Chondrocyte (in vitro differentiated cells): ENCODE measurements at regions not wholly inside any gene's neighbourhood (a gene's known extent, or its start where the extent isn't known, plus 50 kb on each side); places are given as distances from the start of the nearest gene placed in this dataset.

Source experiments
- DNase-seq: peaks from one replicate; pipeline ENCODE4 v3.0.0; 2021; ENCODE audit warnings: mixed read lengths, low spot score
- H3K27ac Mint-ChIP-seq: one replicate; pipeline ENCODE4 v1.8.0; 2021; ENCODE audit warnings: mild to moderate bottlenecking, moderate library complexity, mixed read lengths; ENCODE audit not compliant: unreplicated experiment
- H3K27me3 Mint-ChIP-seq: 2 replicates; pipeline ENCODE4 v1.8.0; 2021; ENCODE audit warnings: low read depth, mixed read lengths
- H3K36me3 Mint-ChIP-seq: 2 replicates; pipeline ENCODE4 v1.8.0; 2021; ENCODE audit warnings: low read depth, mixed read lengths
- H3K4me1 Mint-ChIP-seq: 2 replicates; pipeline ENCODE4 v1.8.0; 2021; ENCODE audit warnings: low read depth, mild to moderate bottlenecking, mixed read lengths
- H3K4me3 Mint-ChIP-seq: one replicate; pipeline ENCODE4 v1.8.0; 2021; ENCODE audit warnings: mild to moderate bottlenecking, moderate library complexity, mixed read lengths; ENCODE audit not compliant: unreplicated experiment
- H3K9me3 Mint-ChIP-seq: 2 replicates; pipeline ENCODE4 v1.8.0; 2021; ENCODE audit warnings: low read depth, mixed read lengths
- TF ChIP-seq, protein P1 (sequence below): fragments of 200-600 bp; sonication (generic); IDR thresholded peaks from 2 replicates; pipeline ENCODE4 v1.5.0; 2021; ENCODE audit warnings: antibody characterized with exemption, mild to moderate bottlenecking, moderate library complexity

DNA sequence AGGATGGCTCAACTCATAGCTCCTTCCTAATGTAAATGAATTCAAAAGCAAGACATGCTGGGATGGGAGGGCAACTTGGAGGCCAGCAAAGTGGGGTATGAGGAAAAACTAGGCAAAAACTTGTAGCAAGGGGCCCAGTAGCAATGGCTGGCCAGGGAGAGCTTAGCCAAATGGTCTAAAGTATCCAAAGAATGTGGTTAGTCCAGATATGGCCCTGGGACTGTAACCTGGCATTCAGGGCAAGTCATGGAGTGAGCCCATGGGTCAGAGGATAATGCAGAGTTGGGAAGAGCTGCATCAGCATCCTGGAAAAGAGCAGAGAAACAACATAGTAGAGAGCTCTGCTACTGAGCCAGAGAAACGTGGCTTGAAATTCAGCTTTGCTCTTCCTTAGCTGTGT lies 191.7 kb downstream of the SUCLA2 start:
- Mint-ChIP-seq H3K4me3 (no peak overlapping the region), H3K27ac (no peak overlapping the region), H3K9me3 (no peaks in the 10 kb centered on the region), H3K36me3 (no peaks in the 10 kb centered on the region), H3K27me3 (peaks cover 3% of the 10 kb centered on the region), H3K4me1 (no peaks in the 10 kb centered on the region)
- DNase-seq, result no peak
- TF ChIP-seq, protein P1, sequence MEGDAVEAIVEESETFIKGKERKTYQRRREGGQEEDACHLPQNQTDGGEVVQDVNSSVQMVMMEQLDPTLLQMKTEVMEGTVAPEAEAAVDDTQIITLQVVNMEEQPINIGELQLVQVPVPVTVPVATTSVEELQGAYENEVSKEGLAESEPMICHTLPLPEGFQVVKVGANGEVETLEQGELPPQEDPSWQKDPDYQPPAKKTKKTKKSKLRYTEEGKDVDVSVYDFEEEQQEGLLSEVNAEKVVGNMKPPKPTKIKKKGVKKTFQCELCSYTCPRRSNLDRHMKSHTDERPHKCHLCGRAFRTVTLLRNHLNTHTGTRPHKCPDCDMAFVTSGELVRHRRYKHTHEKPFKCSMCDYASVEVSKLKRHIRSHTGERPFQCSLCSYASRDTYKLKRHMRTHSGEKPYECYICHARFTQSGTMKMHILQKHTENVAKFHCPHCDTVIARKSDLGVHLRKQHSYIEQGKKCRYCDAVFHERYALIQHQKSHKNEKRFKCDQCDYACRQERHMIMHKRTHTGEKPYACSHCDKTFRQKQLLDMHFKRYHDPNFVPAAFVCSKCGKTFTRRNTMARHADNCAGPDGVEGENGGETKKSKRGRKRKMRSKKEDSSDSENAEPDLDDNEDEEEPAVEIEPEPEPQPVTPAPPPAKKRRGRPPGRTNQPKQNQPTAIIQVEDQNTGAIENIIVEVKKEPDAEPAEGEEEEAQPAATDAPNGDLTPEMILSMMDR, result no peak

DNA sequence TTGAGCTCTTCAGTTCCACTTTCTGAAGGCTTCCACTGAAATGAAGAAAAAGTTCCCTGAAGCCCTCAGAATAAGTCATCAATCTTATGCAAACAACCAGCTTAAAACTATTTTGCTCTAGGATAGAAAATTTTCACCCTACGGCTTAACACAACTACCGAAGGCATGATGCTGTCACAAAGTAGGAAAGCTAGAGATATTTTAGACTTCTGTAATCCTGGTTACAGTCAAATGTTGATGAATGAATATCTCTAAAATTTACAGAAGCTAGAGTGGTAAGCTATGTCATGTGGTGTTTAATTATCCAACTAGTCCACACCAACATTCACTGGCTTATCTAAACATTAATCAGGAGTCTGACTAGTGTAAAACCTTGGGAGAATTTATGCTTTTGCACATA lies 197.9 kb downstream of the SUCLA2 start:
- TF ChIP-seq, protein P1, result no peak
- Mint-ChIP-seq H3K9me3 (peaks cover 5% of the 10 kb centered on the region), H3K4me1 (peaks cover 3% of the 10 kb centered on the region), H3K4me3 (no peak overlapping the region), H3K36me3 (no peaks in the 10 kb centered on the region), H3K27ac (no peak overlapping the region), H3K27me3 (no peaks in the 10 kb centered on the region)
- DNase-seq, result no peak

- Mint-ChIP-seq H3K4me1 (peaks cover 3% of the 10 kb centered on the region), H3K36me3 (no peaks in the 10 kb centered on the region), H3K27ac (no peak overlapping the region), H3K4me3 (no peak overlapping the region), H3K27me3 (no peaks in the 10 kb centered on the region), H3K9me3 (peaks cover 5% of the 10 kb centered on the region)
- TF ChIP-seq, protein P1, result no peak
- no peak for DNase-seq
Measured at GRCh38 chr13:47801555-47801954, 199.5 kb downstream of the SUCLA2 start.

DNA sequence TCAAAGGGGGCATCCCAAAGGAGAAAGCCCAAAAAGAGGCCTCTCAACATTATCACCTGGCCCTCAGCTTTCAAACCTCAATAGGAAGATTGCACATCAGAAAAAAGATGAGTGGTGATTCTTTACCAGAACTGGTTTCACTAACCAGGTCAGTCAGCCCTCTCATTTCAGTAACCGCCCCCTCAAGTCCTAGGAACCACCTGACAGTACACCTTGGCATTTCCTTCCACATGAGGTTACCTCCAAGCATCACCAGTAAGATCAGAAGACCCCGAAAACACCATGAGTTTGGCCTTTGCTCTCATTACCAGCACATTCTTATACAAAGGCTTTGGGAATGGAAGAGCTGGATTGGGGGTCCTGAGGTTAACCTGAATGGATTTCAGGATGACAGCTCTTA lies 200.5 kb downstream of the SUCLA2 start:
- Mint-ChIP-seq H3K9me3 (peaks cover 5% of the 10 kb centered on the region), H3K4me1 (peaks cover 3% of the 10 kb centered on the region), H3K27me3 (no peaks in the 10 kb centered on the region), H3K27ac (no peak overlapping the region), H3K4me3 (no peak overlapping the region), H3K36me3 (no peaks in the 10 kb centered on the region)
- DNase-seq, result no peak
- TF ChIP-seq, protein P1, result no peak

DNA sequence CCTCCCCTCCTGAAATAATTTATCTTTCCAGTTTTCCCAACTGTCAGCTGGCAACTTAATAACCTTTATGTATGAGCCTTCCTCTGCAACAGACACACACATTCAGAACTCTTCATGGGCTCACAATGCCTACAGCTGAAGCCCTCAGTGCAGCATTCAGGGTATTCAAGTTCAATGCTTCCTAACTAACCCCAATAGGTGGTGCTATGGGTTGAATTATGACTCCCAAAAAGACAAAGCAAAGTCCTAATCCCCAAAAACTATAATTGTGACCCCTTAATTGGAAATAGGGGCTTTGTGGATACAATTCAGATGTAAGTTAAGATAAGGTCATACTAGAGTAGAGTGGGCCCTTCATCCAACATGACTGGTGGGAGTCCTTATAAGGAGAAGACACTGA lies 202.2 kb downstream of the SUCLA2 start:
- no peak for DNase-seq
- no peak overlapping the region for H3K4me3 Mint-ChIP-seq
- H3K36me3 Mint-ChIP-seq, result no peaks in the 10 kb centered on the region
- H3K27me3 Mint-ChIP-seq, result no peaks in the 10 kb centered on the region
- H3K9me3 Mint-ChIP-seq, result peaks cover 5% of the 10 kb centered on the region
- H3K27ac Mint-ChIP-seq, result no peak overlapping the region
- TF ChIP-seq, protein P1, result peak; percentile 57
- peaks cover 3% of the 10 kb centered on the region for H3K4me1 Mint-ChIP-seq
